HPDE6-E6E7 (cell line): ENCODE measurements at regions not wholly inside any gene's neighbourhood (a gene's known extent, or its start where the extent isn't known, plus 50 kb on each side); places are given as distances from the start of the nearest gene placed in this dataset.

ENCODE experiments used
- DNase-seq: peaks from one replicate; pipeline ENCODE4 v3.0.0; 2011; ENCODE audit warnings: missing footprints; ENCODE audit errors: extremely low spot score

DNA sequence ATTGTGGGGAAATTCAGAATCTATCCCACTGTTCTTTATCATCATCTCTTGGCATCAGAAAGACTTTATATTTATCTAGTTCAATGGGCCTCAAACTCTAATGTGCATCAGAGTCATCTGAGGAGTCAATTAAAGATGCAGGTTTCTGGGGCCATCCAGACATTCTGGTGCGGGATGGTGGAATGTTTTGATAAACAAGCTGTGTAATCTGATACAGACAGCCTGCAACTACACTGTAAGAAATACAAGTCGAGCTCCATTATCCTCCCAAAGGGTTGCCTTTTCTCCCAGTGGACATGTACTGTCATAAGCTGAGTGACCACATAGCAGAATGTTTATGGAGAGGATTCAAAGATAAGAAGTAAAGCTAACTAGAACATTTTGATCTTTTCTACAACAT, 515.3 kb upstream of the DCC start:
- no peak for DNase-seq

DNA sequence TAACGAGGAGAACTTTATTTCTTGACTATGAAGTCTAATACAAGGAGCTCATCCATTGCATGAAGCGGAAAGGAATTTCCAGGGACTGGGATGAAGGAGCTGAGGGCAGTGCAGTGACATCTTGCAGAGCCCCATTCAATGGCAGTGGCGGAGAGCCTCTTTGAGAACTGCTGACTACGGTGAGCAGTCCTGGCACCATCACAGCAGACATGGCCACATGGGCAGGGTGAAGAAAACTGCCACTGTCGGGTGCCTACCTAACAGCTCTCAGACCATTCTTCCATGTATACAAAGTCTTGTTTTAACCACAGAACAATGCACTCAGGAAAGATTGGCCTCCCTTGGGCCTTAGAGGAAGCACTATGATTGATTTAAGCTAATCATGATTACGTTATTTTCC, 506.1 kb upstream of the DCC start:
- no peak for DNase-seq

DNA sequence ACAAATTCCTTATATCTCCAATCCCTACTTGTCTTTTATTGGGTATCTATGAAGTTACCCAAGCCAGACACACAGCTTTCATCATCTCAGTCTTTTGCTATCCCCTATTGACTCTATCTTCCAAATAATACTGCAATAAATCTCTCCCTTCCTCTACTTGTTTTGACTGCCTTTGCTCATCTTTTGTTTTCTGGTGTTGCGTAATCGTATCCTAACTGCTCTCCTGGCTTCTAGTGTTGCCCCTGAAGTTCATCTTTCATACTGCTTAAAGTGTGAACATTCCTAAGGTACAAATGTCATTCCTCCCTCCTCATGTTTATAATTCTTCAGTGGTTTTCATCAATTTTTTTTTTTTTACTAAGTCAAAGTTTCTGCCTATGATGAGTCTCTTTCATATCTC, 491.3 kb upstream of the DCC start:
- no peak for DNase-seq

DNA sequence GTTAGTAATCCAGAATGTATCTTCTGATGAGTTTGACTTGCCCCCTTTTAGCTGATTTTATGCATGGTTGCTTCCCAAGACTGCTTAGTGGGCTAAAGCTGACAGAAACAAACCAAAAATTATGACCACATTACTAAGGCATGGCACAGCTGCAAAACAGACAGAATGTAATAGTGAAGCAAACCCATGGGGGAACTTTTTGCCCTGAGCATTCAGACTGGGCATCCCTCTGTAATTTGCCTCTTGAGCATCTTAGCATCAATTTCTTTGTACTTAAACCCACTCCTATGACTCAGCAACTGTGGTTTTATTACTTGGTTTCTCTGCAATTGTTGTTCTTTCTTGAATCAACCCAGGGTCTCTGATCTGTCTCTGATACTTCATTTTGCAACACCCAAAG, 487.3 kb upstream of the DCC start:
- DNase-seq: no peak

DNA sequence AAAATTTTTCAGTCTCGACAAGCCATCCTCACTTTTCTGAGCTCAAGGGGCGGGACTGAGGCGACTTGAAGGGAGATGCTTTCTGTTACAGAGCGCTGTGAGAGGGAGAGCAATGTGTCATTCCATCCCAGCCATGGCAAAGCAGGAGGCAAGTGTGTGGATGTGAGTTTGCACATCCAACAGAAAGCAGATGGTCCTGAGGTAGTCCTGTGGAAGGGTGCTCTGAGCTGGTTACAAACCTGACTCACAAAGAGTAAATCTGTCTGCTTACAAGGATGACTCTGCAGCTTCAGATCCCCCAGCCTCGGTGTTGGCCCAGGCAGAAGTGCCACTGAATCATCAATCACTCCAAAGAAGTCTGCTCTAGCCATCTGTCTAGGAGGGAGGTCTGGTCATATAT, 482.0 kb upstream of the DCC start:
- no peak for DNase-seq

DNA sequence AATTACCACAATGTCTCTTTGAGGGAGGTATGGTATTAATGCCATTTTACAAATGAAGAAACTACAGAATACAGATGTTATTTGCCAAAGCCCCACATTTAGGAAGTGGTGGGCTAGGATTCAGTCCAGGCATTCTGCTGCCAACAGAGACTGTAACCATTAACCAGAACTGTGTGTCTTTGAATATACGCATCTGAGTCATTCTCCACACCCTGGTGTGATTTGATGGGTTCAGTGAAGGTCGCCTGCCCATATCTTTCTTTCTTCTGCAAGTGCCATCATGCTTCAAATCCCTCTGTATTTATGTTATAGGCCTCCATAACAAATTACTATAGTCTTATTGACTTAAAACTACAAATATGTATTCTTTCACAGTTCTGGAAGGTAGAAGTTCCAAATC, 479.0 kb upstream of the DCC start:
- DNase-seq: no peak

DNA sequence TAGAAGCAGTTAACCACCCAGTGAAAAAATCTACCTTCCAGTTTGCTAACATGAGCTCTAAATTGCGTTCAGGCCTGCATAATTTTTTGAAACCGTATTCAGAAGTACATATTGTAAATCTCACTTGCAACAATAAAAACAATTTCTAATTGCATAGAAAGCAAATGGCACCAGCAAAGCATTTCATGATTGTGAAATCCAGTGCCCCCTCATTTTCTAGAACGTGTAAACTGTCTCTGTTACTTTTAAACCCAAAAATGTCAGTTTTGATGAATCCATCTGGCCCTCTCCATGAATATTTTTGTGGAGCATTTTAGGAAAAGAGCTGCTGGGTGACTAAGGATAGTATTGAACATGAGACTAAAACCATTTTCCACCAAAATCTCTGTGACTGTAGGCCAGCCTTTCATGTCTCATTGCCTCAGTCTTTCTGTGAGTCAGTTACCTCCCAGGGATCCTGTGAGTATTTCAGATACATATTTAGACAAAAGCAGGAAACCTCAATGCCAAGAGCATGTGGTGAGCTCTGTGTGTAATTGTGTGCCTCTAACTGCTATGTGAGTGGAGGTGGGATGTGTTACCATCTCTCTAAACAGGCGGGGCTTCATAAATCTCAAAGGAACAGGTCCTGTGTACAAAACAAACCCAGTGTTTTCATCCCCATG, 477.8 kb upstream of the DCC start:
- DNase-seq: no peak

DNA sequence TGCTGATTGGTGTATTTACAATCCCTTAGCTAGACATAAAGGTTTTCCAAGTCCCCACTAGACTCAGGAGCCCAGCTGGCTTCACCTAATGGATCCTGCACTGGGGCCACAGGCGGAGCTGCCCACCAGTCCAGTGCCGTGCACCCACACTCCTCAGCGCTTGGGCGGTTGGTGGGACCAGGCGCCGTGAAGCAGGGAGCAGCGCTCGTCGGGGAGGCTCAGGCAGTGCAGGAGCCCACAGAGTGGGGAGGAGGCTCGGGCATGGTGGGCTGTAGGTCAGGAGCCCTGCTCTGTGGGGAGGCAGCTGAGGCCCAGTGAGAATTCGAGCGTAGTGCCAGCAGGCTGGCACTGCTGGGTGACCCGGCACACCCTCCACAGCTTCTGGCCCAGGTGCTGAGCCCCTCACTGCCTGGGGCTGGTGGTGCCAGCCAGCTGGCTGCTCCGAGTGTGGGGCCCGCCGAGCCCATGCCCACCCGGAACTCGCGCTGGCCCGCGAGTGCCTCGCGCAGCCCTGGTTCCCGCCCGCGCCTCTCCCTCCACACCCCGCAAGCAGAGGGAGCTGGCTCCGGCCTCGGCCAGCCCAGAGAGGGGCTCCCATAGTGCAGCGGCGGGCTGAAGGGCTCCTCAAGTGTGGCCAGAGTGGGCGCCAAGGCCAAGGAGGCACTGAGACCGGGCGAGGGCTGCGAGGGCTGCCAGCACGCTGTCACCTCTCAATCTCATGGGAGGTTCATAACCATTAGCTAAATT, 475.6 kb upstream of the DCC start:
- no peak for DNase-seq

DNA sequence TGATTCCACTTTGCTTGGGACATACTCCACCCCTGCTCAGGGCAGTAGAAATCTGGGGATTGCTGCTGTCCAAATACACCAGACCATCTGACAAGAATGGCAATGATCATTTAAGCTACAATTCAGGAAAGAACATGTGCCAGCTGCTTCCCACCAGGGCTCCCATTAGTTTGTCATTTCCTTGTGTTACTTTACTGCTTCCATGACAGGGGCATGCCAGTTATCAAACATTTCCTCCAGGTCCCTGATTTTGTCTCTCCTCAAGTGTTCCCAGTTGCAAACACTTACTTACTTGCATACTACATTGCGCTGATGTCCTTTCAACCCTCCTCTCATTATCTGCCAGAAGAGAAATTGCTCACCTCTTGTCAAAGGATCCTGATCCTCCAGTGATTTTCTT, 474.5 kb upstream of the DCC start:
- DNase-seq: no peak

DNA sequence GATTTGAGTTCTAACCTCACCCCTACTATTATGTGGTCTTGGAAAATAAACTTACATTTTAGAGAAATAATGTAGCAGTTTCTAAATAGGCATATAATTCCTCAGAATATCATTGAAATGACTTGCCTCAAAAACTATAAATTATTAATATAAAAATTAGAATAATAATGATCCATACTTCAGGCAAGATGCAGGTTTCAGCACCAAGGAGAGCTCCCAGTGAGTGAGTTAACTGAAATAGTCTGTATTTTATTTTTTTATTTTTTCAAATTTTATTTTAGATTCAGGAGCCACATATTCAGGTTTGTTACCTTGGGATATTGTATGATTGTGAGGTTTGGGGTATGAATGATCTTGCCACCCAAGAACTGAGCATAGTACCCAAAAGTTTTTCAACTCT, 472.2 kb upstream of the DCC start:
- DNase-seq: no peak

DNA sequence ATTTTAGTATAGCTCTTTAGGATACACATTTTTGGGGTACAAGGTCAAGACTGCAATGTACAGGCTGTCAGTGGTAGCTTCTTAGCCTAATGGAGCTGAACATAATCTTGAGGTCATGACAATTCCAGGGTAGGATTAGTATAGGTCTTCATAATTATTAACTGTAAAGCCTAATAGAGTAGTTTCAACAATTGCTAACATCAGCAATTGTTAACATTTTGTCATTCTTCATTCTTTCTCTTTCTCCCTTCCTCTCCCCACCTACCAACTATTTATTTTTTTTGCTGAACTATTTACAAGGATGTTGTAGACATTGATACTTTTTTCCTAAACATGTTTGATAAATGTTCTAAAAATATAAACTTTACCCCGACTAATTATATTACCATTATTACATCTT, 461.3 kb upstream of the DCC start:
- no peak for DNase-seq

DNA sequence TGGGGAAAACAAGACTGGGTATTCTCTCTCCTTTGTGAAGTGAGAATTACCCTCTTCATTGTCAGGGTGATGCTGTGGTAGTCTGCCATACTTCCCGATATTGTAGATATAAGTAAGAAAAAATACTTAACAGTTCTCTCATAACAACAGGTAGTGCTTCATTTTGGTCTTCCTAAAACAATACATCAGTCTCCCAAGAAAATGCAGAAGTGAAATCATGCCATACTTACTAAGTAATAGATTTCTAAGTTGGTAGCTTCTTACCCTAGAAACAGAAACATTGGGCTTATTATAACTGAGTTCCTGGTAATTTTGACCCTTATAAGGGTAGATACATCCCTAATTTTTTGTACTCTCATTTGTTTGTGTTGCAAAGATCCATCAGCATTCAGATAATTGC, 460.7 kb upstream of the DCC start:
- no peak for DNase-seq

DNA sequence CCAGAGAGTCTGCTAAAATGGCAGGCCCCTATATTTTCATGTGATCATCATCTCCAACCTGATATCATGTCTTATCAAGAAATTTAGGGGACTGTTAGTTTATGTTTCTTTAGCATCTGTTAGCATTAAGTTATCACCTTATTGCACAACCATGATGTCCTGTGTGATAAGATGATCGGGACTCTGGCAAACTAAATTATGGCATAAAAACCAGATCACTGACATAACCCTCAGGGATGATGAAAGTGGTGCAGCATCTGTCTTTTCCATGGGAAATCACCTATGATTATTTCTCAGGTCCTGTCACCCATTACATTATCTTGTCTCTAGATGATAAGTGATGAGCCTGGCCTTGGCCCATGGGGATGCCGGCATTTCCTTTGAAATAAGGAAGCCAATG, 458.6 kb upstream of the DCC start:
- no peak for DNase-seq

DNA sequence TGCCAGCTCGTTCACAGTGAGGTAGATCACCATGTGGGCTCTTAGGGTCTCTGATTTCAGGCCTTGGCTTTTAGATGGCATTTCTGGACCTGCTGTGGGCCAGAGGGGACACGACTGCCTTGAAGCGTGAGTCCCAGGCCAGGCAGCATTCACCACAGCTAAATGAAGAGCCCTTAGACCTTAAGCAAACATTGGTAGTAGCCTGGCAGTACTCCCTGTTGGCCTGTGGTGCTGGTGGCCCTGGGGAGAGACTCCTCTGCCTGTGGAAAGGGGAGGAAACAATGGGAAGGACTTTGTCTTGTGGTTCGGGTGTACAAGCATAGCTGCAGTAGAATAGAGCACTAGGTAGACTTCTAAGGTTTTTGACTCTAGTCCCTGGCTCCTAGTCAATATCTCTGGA, 456.0 kb upstream of the DCC start:
- DNase-seq: no peak

DNA sequence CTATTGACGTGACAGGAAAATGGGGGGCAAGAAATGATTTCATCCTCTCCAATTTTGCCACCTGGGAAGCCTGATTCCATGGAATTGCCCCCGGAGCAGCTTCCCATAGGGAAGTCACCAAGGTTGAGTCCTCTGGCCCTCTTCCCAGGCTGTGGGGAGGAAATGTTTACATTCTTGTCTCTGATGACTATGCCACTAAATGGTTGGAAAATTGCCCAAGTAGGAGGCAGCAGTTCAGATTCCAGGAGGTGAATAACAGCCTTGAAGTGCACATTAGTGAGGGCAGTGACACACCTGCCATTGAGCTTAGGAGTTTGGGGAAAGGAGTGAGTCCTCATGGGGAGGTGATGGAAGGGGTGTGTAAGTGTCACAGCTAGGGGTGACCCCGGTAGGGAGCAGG, 449.2 kb upstream of the DCC start:
- no peak for DNase-seq

DNA sequence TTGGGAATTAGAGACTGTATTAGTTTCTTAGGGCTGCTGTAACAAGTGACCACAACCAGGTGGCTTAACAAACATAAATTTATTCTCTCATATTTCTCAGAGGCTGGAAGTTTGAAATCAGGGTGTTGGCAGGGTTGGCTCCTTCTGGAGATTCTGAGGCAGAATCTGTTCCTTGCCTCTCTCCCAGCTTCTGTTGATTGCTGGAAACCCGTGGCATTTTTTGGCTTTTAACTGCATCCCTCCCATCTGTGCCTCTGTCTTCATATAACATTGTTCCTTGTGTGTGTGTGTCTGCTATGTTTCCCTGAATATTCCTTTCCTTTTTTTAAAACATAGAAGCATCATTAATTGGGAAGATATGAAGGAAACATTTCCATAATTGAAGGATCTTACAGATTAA, 448.1 kb upstream of the DCC start:
- DNase-seq: no peak

DNA sequence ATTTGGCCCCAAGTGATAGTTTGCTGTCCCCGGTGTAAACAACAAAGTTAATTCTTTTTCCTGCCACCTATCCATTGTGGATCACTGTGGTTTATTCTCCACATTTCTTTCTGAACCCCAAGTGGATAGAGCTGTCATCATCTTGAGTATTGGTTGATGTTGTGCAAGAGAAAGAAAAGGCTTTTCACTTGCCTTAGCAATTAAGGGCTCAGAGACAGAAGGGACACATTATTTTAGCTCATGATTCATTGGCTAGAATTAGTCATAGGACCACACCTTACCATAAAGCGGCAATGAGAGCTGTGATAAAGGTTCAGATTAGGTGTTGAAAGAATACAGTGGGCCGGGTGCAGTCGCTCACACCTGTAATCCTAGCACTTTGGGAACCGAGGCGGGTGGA, 442.1 kb upstream of the DCC start:
- no peak for DNase-seq

DNA sequence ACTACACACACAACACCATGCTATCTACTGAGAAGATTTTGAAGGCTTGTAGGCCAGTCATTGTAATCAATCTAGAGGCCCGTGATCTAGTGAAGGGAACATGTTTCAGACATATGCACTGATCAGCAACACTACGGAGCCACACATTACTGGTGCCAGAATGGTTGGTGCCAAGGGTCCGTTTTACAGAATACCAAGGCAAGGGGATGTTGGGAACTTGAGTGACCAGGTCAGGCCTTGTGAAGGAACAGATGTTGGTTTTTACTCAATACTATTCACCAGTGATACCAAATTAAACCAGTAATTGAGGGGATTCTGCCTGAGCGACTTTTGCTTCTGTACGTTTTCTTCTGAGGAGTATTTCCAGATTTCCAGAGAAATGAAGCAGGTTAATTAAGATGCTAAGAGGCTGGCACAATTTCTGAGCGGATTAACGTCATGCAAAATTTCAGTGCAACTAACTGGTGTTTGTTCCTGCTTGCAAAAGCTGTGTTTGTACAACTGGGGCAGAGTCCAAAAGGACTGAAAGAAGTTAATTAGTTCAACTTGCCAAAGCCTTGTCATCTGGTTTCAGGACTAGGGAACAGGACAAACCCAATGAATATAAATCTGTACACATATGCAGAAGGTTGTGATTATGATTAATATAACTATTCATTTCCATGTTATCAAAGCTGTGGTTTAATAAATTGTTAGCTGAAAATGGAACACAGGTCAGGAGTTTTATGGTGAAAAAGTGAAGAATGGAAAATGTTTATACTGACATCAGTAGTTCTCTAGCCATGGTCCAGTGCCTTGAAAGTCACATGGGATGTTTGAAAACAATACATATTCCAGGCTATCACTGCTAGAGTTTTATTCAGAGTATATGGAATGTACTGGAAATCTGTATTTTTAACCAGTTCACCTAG, 432.1 kb upstream of the DCC start:
- no peak for DNase-seq

DNA sequence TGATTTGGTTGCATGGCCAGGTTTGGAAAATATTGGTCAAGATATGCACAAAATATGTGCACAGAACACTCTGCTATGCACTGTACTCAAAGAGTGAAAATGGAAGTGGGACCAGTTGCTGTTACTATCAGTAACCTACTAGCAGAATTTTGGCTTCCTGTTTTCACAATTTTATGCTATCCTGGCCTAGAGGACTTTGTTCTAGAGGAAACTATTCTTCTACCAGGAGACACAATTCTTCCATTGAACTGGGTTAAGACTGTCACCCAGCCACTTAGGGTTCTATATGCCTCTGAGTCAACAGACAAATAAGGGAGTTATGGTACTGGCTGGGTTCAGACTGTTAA, 431.4 kb upstream of the DCC start:
- no peak for DNase-seq

DNA sequence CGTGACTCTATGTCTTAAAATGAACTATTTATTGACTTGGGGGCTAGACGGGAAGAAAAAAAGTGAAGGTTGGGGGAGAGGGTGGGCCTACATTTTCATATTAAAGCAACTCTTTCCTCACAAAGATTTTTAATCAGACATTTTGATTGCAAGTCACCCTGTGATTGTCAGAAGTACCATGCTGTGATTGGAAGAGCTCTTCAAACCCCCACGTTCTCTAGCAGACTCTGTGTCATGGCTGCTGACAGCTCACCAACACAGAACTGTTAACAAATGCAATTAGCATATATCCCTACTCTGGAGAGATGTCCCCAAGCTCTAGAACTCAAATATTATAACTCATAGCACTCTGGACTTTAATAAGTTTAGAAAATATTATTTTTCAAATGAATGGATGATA, 428.4 kb upstream of the DCC start:
- DNase-seq: no peak

DNA sequence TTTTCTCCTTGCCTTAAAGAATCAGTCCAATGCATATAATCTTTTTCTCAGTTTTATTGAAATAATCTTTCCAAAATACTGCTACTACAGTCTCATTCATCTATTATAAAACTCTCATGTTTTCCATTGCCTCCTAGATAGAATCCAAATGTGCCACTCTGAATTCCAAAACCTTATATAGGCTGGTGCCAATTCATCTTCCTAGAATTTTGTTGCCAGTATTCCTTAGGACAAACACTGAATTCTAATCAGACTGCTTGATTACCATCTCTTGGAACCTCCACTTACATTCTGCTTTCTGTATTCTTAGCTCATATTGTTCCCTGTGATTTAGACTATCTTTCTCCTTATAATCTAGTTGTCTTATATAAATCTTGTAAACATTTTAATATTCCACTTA, 427.6 kb upstream of the DCC start:
- DNase-seq: no peak

DNA sequence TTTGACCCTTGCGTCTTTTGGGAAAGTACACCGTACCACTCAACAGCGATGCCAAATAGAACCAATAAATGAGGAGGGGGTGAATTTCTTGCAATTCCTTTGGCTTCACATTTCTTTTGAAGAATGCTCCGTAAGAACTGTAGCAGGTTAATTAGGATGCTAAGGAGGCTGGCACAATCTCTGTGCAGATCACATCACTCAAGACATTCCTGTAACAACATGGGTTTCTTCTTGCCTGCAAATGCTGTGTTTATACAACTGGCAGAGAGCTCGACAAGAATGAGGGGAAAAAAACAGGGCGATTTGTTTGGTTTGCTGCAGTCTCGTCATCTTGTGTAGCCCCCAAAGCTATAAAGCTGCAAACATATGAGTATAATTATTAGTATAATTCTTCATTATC, 424.8 kb upstream of the DCC start:
- no peak for DNase-seq

DNA sequence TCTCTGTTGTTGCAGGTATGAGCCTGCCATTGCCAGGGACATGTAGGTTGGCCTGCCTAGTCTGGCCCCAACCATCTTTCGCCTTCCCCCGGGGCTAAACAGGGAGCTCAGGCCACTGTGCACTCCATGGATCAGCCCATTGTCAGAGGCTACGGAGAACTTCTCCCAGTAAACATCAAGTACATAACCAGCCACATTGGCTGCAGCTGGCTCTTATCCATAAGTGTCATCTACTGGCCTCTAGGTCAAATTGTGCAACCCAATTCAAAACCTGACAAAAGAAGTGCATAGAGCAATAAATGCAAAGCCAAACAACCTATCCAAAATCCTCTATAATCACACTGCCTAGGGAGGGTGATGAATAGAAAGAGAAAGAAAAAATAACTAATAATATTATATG, 418.1 kb upstream of the DCC start:
- no peak for DNase-seq
